CD4-positive, alpha-beta T cell treated with Interleukin-15 for 4 hours (primary cell): ENCODE measurements at regions not wholly inside any gene's neighbourhood (a gene's known extent, or its start where the extent isn't known, plus 50 kb on each side); places are given as distances from the start of the nearest gene placed in this dataset.
"Not testable (repeated sequence)": the region's sequence is repeated elsewhere in the genome, so short reads cannot be mapped to it uniquely, and the experiment has no call there.

Experiments used
- DNase-seq: peaks from one replicate; pipeline ENCODE4 v3.0.0-alpha.2; 2020; ENCODE audit warnings: low spot score

DNA sequence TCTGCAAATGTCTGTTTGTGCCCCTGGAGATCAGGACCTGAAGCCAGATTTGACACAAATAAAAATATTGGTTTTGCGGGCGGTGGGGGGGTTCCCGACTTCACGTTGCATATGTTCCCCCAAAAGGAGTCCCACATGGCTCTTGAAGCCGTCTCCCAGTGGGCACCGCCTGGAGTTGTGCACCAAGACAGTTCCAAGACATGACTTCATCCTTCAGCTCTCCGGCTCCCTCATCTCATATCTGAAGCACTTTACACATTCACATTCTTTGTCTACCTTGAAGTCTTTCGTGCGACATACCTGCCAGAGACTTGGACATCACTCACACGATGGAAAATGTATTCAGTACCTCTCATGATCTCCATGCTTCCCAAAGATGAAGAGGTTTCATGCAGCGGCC, 362.8 kb upstream of the FOXK1 start:
- DNase-seq = no peak

GRCh38 chr7:4325732-4326131, 356.4 kb upstream of the FOXK1 start:
- DNase-seq = no peak

DNA sequence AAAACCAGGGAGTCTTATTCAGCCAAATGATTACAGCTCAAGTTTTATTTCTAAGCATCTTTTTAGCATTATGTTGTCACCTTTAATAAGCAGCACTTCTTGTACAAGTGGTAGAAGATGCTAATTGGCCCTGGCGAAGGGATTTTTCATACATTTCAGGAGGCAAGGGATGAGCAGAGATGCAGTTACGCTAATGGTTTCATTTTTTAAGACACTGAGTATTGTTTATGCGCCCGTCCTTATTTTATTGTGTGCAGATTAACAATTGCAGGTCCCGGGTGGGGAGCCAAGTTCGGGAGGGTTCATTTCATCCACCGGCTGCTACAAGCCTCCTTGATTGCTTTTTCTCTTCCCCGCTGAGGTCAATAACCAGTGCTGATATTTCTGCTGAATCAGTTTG, 350.4 kb upstream of the FOXK1 start:
- DNase-seq = no peak

- DNase-seq = no peak
Measured at GRCh38 chr7:4338556-4338955, 343.5 kb upstream of the FOXK1 start.

DNA sequence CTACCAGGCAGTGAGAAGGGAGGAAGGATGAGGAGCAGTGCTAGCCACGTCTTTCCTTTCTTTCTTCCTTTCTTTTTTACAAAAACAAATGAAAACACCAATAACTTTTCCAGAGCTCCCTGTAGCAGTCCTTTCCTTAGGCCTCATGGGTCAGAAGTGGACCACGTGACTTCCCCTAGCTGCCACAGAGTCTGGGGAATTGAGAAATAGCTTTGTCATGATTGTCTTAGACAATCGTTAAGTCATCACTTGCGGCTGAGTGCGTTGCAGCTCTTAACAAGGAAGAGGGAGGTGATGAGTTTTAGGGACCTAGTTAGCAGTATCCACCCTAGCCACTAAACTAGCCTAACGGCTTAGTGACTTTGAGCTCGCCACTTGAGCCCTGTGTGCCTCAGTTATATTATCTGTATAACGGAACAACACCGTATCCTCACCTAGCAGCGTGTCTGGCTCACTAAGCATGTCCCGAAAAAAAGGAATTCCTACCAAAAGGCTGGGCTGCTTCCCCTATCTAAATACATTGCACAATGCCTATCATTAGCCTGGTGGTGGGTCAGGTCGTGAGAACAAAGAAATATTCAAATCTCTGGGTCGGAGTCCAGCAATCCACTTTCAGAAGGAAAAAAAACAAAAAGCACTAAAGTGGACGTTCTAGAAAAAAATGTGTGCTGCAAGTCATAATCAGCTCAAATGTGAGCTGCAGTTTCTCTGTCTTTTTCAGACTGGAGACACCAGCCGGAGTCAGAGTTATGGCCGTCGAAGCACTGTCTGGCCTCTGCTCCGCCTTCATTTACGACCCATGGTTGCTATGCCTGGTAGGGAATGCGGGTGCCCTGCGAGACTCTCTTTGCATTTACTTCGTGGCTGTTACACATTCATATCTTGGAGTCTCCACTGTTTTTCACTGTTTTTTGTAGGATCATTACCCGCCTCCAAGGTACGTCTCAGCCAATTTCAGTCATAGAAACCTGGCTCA, 338.5 kb upstream of the FOXK1 start:
- no peak for DNase-seq

DNA sequence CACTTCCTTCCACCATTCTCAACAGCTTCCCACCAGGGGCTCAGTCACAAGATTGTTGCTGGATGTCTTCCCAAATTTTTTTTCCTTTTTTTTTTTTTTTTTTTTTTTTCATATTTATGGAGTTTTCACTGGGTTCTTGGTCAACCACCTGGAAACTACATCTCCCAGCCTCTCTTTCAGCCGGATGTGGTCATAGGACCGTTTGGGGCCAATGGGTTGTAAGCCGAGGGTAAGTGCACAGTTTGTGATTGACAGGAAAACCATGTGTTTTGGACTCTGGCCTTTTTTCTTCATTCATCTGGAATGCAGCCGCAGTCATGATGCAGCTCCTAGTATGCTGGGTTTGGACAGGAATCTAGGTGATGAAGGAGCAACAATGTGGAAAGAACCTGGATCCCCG, 337.1 kb upstream of the FOXK1 start:
- no peak for DNase-seq

- DNase-seq = no peak
Measured at GRCh38 chr7:4352069-4352468, 330.0 kb upstream of the FOXK1 start.

DNA sequence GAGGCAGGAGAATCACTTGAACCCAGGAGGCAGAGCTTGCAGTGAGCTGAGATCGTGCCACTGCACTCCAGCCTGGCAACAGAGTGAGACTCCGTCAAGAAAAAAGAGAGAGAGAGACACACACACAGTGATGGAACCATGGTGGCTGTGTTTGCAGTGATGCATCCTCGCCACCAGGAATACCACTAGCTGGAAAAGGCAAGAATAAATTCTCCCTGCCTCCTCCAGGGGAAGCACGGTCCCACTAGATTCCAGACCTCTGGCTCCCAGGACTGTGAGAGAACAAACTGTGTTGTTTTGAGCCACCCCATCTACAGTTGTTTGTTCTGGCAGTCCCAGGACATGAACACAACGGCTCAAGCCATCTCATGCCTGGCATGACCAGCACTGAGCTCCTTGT, 320.3 kb upstream of the FOXK1 start:
- no peak for DNase-seq

GRCh38 chr7:4383584-4383983, 298.5 kb upstream of the FOXK1 start:
- DNase-seq = no peak

GRCh38 chr7:4386190-4386589, 295.9 kb upstream of the FOXK1 start:
- no peak for DNase-seq

DNA sequence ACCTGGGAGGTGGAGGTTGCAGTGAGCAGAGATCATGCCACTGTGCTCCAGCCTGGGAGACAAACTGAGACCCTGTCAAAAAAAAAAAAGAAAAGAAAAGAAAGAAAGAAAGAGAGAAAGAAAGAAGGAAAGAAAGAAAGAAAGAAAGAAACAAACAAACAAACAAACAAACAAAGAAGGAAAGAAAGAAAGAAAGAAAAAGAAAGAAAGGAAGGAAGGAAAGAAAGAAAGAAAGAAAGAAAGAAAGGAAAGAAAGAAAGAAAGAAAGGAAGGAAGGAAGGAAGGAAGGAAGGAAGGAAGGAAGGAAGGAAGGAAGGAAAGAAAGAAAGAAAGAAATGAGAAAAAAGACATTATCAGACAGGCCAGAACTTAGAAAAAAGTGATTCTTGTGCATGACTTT, 291.0 kb upstream of the FOXK1 start:
- not testable (repeated sequence) for DNase-seq

DNA sequence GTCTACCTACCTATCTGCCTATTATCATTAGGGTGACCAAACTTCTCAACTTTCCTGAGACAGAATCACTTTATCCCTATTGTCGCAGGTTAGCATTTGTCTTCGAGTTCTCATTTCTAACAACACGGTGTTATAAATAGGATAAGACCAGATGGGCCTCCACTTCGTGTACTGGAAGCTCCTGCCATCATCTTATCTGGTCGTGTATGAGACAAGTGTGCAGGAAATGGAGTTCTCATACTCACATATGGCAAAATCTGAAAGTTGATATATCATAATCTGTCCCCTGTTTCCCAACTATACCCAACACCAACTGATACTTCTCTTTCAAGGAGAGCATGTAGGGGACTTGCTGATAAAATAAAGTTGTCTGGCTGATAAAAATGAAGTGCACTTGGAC, 287.4 kb upstream of the FOXK1 start:
- DNase-seq = no peak

- DNase-seq = no peak
Measured at GRCh38 chr7:4399121-4399520, 283.0 kb upstream of the FOXK1 start.

GRCh38 chr7:4399596-4399995, 282.5 kb upstream of the FOXK1 start:
- no peak for DNase-seq

DNA sequence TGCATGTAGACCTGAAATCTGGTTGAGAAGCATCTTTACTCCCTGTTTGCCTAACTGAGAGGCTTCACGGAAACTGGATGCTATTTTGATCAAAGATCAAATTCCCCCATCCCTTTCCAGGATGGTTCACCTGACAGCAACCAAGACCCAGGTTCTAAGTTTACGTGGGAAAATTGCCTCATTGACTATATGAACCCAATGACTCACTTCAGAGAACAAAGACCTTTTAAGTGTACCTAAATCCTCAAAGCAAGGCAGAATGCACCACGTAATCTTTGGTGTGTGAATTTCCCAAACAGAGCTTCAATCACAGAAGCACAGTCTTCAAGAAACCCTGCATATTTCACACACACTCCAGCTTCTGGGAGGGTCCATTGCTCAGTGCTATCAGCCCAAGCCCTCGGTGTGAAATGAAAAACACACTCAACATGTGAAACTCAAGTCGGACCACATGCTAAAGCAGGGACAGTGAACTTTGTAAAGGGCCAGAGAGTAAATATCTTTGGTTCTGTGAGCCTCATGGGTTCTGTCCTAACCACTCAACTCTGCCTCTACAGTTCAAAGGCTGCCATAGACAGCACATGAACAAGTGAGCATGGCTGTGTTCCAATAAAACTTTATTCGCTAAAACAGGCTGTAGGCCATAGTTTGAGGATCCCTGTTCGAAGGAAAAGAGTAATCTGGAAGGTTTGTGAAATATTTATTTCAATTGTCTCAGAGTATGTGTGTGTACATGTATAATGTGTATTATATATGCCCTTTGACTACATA, 275.6 kb upstream of the FOXK1 start:
- no peak for DNase-seq

DNA sequence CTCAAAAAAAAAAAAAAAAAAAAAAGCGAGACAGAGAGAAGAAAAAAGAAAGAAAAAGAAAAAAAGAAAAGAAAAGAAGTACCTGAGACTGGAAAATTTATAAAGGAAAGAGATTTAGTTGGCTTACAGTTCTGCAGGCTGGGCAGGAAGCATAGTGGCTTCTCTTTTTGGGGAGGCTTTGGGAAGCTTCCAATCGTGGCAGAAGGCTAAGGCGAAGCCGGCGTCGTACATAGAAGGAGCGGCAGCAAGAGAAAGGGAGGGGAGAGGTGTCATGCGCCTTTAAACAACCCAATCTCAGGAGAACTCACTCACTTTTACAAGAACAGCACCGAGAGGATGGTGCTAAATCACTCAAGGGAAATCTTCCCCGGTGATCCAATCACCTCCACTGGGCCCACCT, 272.1 kb upstream of the FOXK1 start:
- no peak for DNase-seq

DNA sequence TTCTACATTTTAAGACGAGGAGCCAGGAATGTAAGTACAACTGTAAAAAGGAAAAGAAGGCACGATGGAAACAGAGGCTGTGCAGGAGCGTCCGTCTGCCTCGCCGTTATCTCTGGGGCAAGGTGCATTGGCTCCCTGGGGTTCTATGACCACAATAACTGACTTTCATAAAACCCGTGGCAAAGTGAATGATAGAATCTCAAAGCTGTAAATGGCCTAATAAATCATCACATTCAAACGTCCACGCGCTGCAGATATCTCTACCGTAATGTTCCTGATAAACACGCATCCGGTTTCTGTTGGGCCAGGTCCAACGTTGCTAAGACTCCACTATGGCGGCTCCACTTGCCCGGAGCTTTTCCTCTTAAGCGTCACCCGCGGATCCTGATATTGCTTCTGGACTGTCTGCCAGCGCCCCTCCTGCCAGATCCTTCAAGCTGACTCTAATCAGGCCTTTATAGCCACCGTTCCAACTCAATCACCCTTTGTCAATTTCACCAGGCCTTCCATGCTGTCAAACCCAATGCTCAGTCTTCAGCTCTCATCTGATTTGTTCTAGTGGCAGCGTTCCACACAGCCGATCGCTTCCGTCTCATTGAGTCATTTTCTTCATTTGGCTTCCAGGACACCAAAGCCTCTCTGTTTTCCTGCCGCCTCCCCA, 265.6 kb upstream of the FOXK1 start:
- no peak for DNase-seq

DNA sequence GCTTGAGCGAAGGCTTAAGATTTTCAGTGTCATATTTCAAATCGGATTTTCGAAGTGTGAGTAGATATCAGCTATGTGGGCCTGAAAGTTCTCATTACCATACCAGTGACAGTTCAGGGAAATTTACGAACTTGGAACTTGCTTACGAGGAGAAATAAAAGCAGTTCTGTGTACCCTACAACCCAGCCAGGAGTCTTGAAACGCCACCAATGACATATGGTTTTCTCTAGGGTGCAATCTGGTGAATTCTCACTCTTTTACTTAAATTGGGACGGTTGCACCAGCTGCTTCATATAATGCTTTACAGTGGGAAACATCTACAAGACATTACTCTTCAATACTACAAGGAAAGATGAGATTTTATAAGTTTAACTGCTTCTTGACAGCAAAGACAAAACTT, 253.6 kb upstream of the FOXK1 start:
- DNase-seq = no peak

DNA sequence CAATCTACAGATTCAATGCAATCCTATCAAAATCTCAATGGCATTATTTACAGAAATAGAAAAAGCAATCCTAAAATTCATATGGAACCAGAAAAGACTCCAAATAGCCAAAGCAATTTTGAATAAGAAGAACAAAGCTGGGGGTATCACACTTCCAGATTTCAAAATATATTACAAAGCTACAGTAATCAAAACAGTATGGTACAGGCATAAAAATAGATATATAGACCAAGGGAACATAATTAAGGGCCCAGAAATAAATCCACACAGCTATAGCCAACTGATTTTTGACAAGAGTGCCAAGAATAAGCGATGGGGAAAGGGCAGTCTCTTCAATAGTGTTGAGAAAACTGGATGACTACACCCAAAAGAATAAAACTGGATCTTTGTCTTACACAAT, 251.9 kb upstream of the FOXK1 start:
- no peak for DNase-seq

GRCh38 chr7:4434306-4434705, 247.8 kb upstream of the FOXK1 start:
- DNase-seq = no peak

GRCh38 chr7:4436361-4436895, 245.7 kb upstream of the FOXK1 start:
- DNase-seq = no peak

DNA sequence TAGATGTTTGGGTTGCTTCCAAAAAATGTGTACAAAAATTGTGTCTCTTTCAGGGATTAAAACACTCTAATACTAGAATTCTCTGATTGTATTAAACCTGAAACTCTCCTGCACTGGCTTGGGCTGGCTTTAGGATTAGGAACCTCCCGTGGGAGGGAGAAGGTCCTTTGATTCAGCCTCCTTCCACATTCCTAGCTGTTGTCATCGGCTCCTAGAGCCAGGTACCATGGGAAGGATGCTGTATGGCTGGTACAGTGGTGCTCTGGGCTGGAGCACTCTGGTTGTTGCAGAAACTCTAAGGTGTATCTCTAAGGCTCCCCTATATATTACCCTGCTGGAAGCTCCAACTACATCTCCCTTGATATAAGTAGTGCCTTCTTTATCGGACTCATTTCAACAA, 245.2 kb upstream of the FOXK1 start:
- no peak for DNase-seq

DNA sequence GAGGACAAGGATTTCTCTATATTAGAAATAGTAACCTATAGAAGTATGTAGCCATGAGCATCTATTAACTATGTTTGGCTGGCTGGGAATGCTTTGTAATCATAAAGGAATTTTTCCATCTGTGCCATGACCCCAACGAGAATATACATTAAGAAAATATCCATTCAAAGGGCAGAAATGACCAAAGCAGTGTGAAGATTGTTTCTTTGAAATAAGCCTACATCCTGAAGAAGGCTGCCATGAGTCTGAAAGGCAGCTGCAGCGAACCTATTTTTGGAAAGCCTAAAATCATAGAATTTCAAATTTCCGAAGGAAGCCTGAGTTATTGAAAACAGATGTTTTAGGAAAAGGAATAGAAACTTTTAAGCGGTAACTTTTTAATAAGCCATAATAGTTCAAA, 244.2 kb upstream of the FOXK1 start:
- no peak for DNase-seq
